ENCODE measurements at regions not wholly inside any gene's neighbourhood (a gene's known extent, or its start where the extent isn't known, plus 50 kb on each side); places are given as distances from the start of the nearest gene placed in this dataset.

DNA sequence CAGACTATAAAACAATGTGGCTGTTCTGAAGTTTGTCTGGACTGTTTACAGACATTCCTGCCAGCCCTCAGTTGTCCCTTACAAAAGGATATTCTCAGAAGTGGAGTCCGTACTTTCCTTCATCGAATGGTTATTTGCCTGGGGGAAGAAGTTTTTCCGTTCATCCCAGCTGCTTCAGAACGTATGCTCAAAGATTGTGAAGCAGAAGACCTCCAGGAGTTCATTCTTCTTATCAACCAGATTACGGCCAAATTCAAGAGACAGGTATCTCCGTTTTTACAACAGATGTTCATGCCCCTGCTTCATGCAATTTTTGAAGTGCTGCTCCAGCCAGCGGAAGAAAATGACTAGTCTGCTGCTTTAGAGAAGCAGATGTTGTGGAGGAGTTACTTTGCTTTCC lies 174.3 kb upstream of the NUPR2 start:
- H3K14ac ChIP-seq (ENCODE audit: insufficient read depth, low read length): no peak overlapping the region
- peaks cover 5% of the 10 kb centered on the region for H3K27me3 Mint-ChIP-seq (ENCODE audit: low read depth)
- peaks cover 6 to 31% (median 15%) of the 10 kb centered on the region in 3 experiments; a peak in 6 of 7 replicates for H3K36me3 Mint-ChIP-seq (ENCODE audit: insufficient read depth in 1 of 3, low read depth in 3 of 3)
- H2BK120ac ChIP-seq (ENCODE audit: low read depth, low read length, poor library complexity, severe bottlenecking): no peak overlapping the region
- H3K27ac ChIP-seq (ENCODE audit: insufficient read length, low read depth, low read length): no peak overlapping the region
- no peak overlapping the region for H4K8ac ChIP-seq (replicated peaks; ENCODE audit: insufficient read length, low read depth, low read length)
- H3K4me1 Mint-ChIP-seq: no peaks in the 10 kb centered on the region
- H3K4ac ChIP-seq (ENCODE audit: low read depth, low read length): no peak overlapping the region
- H3K4me3 Mint-ChIP-seq: no peak overlapping the region
- no peaks in the 10 kb centered on the region for H3K27me3 ChIP-seq (ENCODE audit: insufficient read depth, low read length)
- no peak overlapping the region for H4K5ac ChIP-seq (ENCODE audit: insufficient read length, low read depth, low read length)
- H3K9me3 Mint-ChIP-seq: peaks cover 79 to 86% of the 10 kb centered on the region in 2 experiments
- H2BK5ac ChIP-seq (ENCODE audit: insufficient read length, low read length): no peak overlapping the region
- H3K4me1 ChIP-seq (ENCODE audit: insufficient read depth, low read length): no peaks in the 10 kb centered on the region
- no peak overlapping the region for H3K18ac ChIP-seq (ENCODE audit: insufficient read length, low read depth, low read length)
- H4K20me1 ChIP-seq (ENCODE audit: control insufficient read depth, insufficient read depth, insufficient read length): no peaks in the 10 kb centered on the region
- no peak overlapping the region for H2AFZ ChIP-seq (ENCODE audit: low read length)
- no peak overlapping the region for H3K56ac ChIP-seq (ENCODE audit: insufficient read length, low read depth, low read length)
- H3T11ph ChIP-seq (ENCODE audit: low read length): no peak overlapping the region
- no peak overlapping the region for H3K23ac ChIP-seq (ENCODE audit: insufficient read length, low read depth, low read length)
- TF ChIP-seq CTCF (conservative IDR thresholded peaks at IDR 0.05): no peak
- H2AK5ac ChIP-seq (ENCODE audit: insufficient read length, low read length): no peak overlapping the region
- no peaks in the 10 kb centered on the region for H3K23me2 ChIP-seq (ENCODE audit: insufficient read length, low read depth, low read length, poor library complexity, severe bottlenecking)
- H3K9me3 ChIP-seq (ENCODE audit: control insufficient read depth, low read depth, low read length): peaks cover 53% of the 10 kb centered on the region
- H2BK12ac ChIP-seq (ENCODE audit: insufficient read length, low read depth, low read length): no peak overlapping the region
- H3K9ac ChIP-seq (ENCODE audit: extremely low read depth, insufficient read length, low read length): no peak overlapping the region
- H3K79me2 ChIP-seq (ENCODE audit: insufficient read depth, low read length): no peaks in the 10 kb centered on the region
- WGBS (ENCODE audit: extremely low coverage, insufficient read length, low lambda C conversion rate): no CpG with 5 or more reads among the region's 7 CpGs
- DNase-seq: no peak
- H3K4me2 ChIP-seq (ENCODE audit: insufficient read depth, insufficient read length, low read length): no peak overlapping the region
- H3K79me1 ChIP-seq (ENCODE audit: insufficient read depth, low read depth, low read length, poor library complexity, severe bottlenecking): no peaks in the 10 kb centered on the region
- no peak overlapping the region for H2BK20ac ChIP-seq (ENCODE audit: low read depth, low read length, poor library complexity, severe bottlenecking)
- no peak overlapping the region for H2BK15ac ChIP-seq (ENCODE audit: low read depth, low read length)
- no peak overlapping the region for H4K91ac ChIP-seq (ENCODE audit: insufficient read length, low read depth, low read length)
- H3K27ac Mint-ChIP-seq: no peak overlapping the region

Data from H9 (cell line).